ENCODE measurements at regions not wholly inside any gene's neighbourhood (a gene's known extent, or its start where the extent isn't known, plus 50 kb on each side); places are given as distances from the start of the nearest gene placed in this dataset.

DNA sequence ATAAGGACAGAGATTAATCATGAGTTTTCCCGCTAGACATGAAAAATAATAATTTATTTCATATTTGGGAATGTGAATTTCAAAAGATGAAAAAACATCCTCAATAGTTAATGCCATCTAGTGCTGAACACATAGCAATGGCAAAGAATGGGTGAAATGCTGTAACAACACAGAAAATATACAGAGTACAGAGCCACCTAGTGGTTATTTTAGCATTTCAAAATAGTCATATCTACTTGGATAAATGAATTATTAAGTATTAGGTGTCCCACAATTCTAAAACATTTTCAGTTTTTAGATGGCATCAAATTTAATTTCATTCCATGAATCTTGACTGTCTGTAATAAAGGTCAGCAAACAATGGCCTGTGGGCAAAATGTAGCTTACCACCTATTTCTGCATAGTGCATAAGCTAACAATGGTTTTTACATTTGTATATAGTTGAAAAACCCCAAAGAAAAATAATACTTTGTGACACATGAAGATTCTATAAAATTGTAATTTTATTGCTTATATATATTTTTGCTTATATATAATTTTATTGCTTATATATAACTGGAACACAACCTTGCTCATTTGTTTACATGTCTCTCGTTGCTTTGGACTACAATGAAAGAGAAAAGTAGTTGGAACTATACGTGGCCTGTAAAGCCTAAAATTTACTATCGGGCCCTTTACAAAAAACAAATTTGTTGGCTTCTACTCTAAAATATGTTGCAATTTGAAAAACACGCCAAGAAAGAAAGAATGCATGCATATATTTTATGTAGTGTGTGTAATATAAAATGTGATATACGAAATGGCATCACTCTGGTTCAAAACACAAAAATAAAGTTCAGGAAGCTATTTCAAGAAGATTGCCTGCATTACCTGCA lies 99.1 kb upstream of the FAM47C start:
- Histone ChIP-seq H3K27me3 (ENCODE audit: control insufficient read depth, insufficient read depth, low read length, poor library complexity, severe bottlenecking) (no peaks in the 10 kb centered on the region), H3K36me3 (ENCODE audit: control insufficient read depth, insufficient read depth, low read length) (no peaks in the 10 kb centered on the region), H3K9me3 (ENCODE audit: control insufficient read depth, low read length) (no peaks in the 10 kb centered on the region), H3K4me3 (ENCODE audit: low read length) (no peak overlapping the region), H3K9ac (ENCODE audit: extremely low read depth, low read length, poor library complexity, severe bottlenecking) (no peak overlapping the region), H3K27ac (ENCODE audit: low read depth, low read length) (no peak overlapping the region), H3K4me1 (ENCODE audit: control insufficient read depth, insufficient read depth, low read length) (no peaks in the 10 kb centered on the region)
- Mint-ChIP-seq H3K4me3 (no peak overlapping the region), H3K36me3 (ENCODE audit: low read depth) (peaks cover 3% of the 10 kb centered on the region), H3K4me1 (no peaks in the 10 kb centered on the region), H3K27me3 (ENCODE audit: insufficient read depth) (no peaks in the 10 kb centered on the region), H3K9me3 (peaks cover 28% of the 10 kb centered on the region), H3K27ac (no peak overlapping the region)
- WGBS, 2 experiments (ENCODE audit: insufficient coverage in 1 of 2, insufficient read length in 1 of 2) = 84% methylated on average over 5 of the region's 6 CpGs; no CpG with 5 or more reads in 1 of the 2 experiments
- peak; percentile 80 for TF ChIP-seq CTCF (conservative IDR thresholded peaks at IDR 0.05)
- no peak for DNase-seq

DNA sequence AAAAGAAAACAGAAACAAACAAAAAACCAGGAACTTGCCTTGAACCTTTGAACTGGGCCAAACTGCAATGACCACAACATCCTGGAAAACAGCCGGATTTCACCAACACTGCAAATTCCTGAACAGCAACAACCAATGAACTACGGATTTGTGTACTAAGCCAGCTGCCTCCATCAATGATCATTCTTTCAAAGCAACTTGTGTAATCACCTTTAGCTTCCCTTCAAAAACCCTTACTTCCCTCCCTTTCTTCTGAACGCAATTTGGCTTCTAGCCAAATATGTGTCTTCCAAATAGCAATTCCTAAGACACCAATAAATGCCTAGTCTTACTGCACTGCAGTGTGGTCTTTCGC lies 98.5 kb upstream of the FAM47C start:
- Mint-ChIP-seq H3K4me3 (no peak overlapping the region), H3K27ac (no peak overlapping the region), H3K4me1 (no peaks in the 10 kb centered on the region), H3K9me3 (peaks cover 28% of the 10 kb centered on the region), H3K36me3 (ENCODE audit: low read depth) (peaks cover 3% of the 10 kb centered on the region), H3K27me3 (ENCODE audit: insufficient read depth) (no peaks in the 10 kb centered on the region)
- no peak for TF ChIP-seq CTCF (conservative IDR thresholded peaks at IDR 0.05)
- no peak for DNase-seq
- H3K27ac ChIP-seq (ENCODE audit: low read depth, low read length) = no peak overlapping the region
- no peaks in the 10 kb centered on the region for H3K27me3 ChIP-seq (ENCODE audit: control insufficient read depth, insufficient read depth, low read length, poor library complexity, severe bottlenecking)
- H3K36me3 ChIP-seq (ENCODE audit: control insufficient read depth, insufficient read depth, low read length) = no peaks in the 10 kb centered on the region
- no peak overlapping the region for H3K4me3 ChIP-seq (ENCODE audit: low read length)
- H3K4me1 ChIP-seq (ENCODE audit: control insufficient read depth, insufficient read depth, low read length) = no peaks in the 10 kb centered on the region
- no peak overlapping the region for H3K9ac ChIP-seq (ENCODE audit: extremely low read depth, low read length, poor library complexity, severe bottlenecking)
- WGBS, 2 experiments (ENCODE audit: insufficient coverage in 1 of 2, insufficient read length in 1 of 2) = 93% methylated on average over 3 of the region's 4 CpGs; no CpG with 5 or more reads in 1 of the 2 experiments
- no peaks in the 10 kb centered on the region for H3K9me3 ChIP-seq (ENCODE audit: control insufficient read depth, low read length)

DNA sequence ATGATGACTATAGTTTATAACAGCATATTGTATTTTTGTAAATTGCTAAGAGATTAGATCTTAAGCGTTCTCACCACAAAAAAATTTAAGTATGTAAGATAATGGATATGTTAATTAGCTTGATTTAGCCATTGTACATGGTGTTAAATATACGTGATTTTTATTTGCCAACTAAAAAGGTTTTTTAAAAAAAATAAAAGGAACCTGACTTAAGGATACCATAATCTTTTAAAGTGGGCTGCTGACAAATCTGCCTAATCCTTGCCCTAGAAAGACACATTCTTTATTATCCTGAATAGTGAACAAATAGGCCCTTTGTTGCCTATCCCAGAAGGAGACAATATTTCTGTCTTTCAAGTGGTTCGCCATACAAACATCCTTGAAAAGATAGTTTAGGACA lies 94.6 kb upstream of the FAM47C start:
- no peaks in the 10 kb centered on the region for H3K36me3 Mint-ChIP-seq (ENCODE audit: low read depth)
- Histone ChIP-seq H3K9ac (ENCODE audit: extremely low read depth, low read length, poor library complexity, severe bottlenecking) (no peak overlapping the region), H3K27ac (ENCODE audit: low read depth, low read length) (no peak overlapping the region), H3K9me3 (ENCODE audit: control insufficient read depth, low read length) (no peaks in the 10 kb centered on the region), H3K27me3 (ENCODE audit: control insufficient read depth, insufficient read depth, low read length, poor library complexity, severe bottlenecking) (no peaks in the 10 kb centered on the region), H3K4me1 (ENCODE audit: control insufficient read depth, insufficient read depth, low read length) (no peaks in the 10 kb centered on the region), H3K4me3 (ENCODE audit: low read length) (no peak overlapping the region), H3K36me3 (ENCODE audit: control insufficient read depth, insufficient read depth, low read length) (no peaks in the 10 kb centered on the region)
- H3K27me3 Mint-ChIP-seq (ENCODE audit: insufficient read depth) = no peaks in the 10 kb centered on the region
- TF ChIP-seq CTCF (conservative IDR thresholded peaks at IDR 0.05) = no peak
- WGBS, 2 experiments (ENCODE audit: insufficient coverage in 1 of 2, insufficient read length in 1 of 2) = 95% methylated on average over 3 of the region's 3 CpGs; no CpG with 5 or more reads in 1 of the 2 experiments
- no peaks in the 10 kb centered on the region for H3K4me1 Mint-ChIP-seq
- H3K9me3 Mint-ChIP-seq = peaks cover 22% of the 10 kb centered on the region
- no peak overlapping the region for H3K27ac Mint-ChIP-seq
- no peak overlapping the region for H3K4me3 Mint-ChIP-seq
- no peak for DNase-seq

Measured in endodermal cell (in vitro differentiated cells).